GM18870 (cell line): ENCODE measurements at regions not wholly inside any gene's neighbourhood (a gene's known extent, or its start where the extent isn't known, plus 50 kb on each side); places are given as distances from the start of the nearest gene placed in this dataset.
"Not testable (repeated sequence)": the region's sequence is repeated elsewhere in the genome, so short reads cannot be mapped to it uniquely, and the experiment has no call there.

Experiments used
- ATAC-seq: cut with Tn5 transposase; IDR thresholded peaks from one replicate; pipeline ENCODE4 v1.9.1; 2021; ENCODE audit warnings: moderate library complexity; ENCODE audit not compliant: unreplicated experiment

DNA sequence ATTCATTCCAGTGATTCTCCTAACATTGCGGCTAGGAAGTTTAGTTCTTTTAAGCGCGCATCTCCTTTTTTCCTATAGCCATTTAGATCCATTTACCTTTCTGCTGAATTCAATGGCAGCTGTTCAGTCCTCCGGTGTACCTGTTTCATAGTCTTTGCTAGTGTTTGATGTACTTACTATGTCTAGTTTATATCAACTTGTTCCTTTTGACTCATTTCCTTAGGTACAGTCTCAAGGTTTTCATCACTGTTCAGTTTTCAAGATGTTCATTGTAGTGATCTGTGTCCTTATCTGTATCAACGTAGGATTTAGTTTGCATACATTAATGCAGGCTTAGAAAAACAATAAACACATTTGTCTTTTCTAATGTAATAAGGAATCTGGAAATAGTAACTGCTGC lies 59.0 kb upstream of the MBNL1 start:
- no peak for ATAC-seq

- no peak for ATAC-seq
Measured at GRCh38 chr3:152210697-152211096, 58.0 kb upstream of the MBNL1 start.

- no peak for ATAC-seq
Measured at GRCh38 chr3:152211655-152212054, 57.1 kb upstream of the MBNL1 start.

- ATAC-seq: no peak
Measured at GRCh38 chr3:152213203-152213602, 55.5 kb upstream of the MBNL1 start.

DNA sequence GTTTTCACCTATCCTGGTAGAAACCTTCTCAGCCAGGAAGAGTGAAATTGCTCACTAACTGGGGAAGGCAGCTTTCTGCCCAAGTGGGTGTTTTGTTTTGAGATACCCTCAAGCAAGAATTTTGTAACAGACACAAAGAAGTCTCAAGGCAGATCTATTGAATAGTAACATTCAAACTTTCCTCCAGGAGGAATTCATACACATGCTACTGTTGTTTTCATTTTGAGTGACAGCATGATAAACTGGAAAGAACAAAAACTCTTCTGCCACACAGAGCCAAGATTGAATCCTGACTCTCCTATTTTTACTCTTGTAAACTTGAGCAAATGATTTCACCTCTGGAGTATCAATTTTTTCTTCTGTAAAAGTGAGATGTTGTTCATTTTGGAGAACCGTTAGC lies 54.8 kb upstream of the MBNL1 start:
- no peak for ATAC-seq

GRCh38 chr3:152216960-152217865 lies 51.5 kb upstream of the MBNL1 start:
- ATAC-seq: not testable (repeated sequence)

GRCh38 chr3:152218602-152219001 lies 50.1 kb upstream of the MBNL1 start:
- no peak for ATAC-seq
